ENCODE measurements at regions not wholly inside any gene's neighbourhood (a gene's known extent, or its start where the extent isn't known, plus 50 kb on each side); places are given as distances from the start of the nearest gene placed in this dataset.

DNA sequence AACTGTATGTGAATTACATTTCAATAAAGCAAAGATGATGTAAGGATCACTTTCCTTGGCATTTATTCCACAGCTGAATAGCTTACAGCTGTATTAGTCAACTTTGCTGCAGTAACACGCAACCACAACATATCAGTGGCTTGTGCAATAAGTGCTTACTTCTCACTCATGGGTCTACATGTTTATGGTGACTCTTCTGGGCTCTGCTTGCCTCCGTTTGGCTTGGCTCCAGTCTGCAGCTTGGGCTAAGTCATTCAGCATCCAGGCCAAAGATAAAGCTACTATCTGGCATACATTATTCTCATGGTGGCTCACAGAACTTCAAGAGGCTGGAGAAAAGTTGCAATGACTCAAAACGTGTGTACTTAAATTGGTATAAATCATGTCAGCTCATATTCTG lies 355.0 kb downstream of the RNF144A start:
- Histone ChIP-seq H3K4me3 (IDR thresholded peaks at IDR 0.05; ENCODE audit: insufficient read depth, low read depth, low read length) (no peak overlapping the region), H4K20me1 (ENCODE audit: insufficient read depth) (no peaks in the 10 kb centered on the region), H2AFZ (ENCODE audit: low read depth) (no peak overlapping the region), H3K4me2 (no peak overlapping the region), H3K9ac (no peak overlapping the region), H3K27me3 (ENCODE audit: insufficient read depth, low read depth) (no peaks in the 10 kb centered on the region), H3K36me3 (ENCODE audit: insufficient read depth) (no peaks in the 10 kb centered on the region), H3K79me2 (ENCODE audit: insufficient read depth, low read depth) (no peaks in the 10 kb centered on the region), H3K4me1 (ENCODE audit: low read depth, poor library complexity, severe bottlenecking) (no peaks in the 10 kb centered on the region), H3K27ac (no peak overlapping the region)
- TF ChIP-seq, protein P1, sequence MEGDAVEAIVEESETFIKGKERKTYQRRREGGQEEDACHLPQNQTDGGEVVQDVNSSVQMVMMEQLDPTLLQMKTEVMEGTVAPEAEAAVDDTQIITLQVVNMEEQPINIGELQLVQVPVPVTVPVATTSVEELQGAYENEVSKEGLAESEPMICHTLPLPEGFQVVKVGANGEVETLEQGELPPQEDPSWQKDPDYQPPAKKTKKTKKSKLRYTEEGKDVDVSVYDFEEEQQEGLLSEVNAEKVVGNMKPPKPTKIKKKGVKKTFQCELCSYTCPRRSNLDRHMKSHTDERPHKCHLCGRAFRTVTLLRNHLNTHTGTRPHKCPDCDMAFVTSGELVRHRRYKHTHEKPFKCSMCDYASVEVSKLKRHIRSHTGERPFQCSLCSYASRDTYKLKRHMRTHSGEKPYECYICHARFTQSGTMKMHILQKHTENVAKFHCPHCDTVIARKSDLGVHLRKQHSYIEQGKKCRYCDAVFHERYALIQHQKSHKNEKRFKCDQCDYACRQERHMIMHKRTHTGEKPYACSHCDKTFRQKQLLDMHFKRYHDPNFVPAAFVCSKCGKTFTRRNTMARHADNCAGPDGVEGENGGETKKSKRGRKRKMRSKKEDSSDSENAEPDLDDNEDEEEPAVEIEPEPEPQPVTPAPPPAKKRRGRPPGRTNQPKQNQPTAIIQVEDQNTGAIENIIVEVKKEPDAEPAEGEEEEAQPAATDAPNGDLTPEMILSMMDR (conservative IDR thresholded peaks at IDR 0.05; ENCODE audit: low read depth, low read length): no peak

DNA sequence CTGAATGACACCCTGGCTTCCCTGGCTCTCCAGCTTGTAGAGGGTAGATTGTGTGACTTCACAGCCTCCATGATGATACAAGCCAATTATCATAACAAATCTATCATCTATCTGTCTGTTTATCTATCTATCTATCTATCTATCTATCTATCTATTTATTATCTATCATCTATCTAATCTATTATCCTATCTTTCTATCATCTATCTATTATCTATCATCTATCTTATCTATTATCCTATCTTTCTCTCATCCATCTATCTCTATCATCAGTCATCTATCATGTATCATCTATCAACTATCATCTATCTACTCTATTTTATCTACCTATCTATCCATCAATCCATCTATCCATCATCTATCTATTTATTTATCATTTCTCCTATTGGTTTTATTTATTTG lies 361.8 kb downstream of the RNF144A start:
- Histone ChIP-seq H3K4me2 (no peak overlapping the region), H3K4me3 (IDR thresholded peaks at IDR 0.05; ENCODE audit: insufficient read depth, low read depth, low read length) (no peak overlapping the region)
- TF ChIP-seq, protein P1 (conservative IDR thresholded peaks at IDR 0.05; ENCODE audit: low read depth, low read length): no peak

DNA sequence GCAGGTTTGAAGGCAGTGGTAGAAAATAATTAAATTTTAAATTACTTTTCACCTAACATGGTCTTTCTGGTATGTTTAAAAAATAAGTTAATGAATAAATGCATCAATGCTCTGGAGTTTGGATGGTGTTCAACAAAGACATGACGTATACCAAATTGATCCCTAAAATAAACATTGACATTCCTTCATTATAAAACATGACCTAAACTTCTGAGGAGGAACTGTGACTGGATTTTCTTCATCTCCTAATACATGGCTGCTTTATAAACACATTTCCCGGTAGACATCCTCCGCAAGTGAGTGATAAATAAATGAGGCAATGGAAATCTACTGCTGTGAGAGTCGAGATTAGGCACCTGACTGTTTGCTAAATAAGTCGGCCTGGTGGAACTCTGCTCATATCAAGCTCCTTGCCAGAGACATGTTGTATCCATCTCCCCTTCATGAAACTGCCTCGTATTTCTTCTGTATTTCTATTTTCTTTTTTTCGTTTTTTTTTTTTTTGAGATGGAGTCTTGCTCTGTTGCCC lies 362.3 kb downstream of the RNF144A start:
- TF ChIP-seq, protein P1 (conservative IDR thresholded peaks at IDR 0.05; ENCODE audit: low read depth, low read length): no peak
- H3K27me3 ChIP-seq (ENCODE audit: insufficient read depth, low read depth): no peaks in the 10 kb centered on the region
- H3K4me2 ChIP-seq: no peak overlapping the region

More for the DNA sequence above, 361.8 kb downstream of the RNF144A start:
- H3K27me3 ChIP-seq (ENCODE audit: insufficient read depth, low read depth): no peaks in the 10 kb centered on the region
- no peaks in the 10 kb centered on the region for H4K20me1 ChIP-seq (ENCODE audit: insufficient read depth)
- H3K9ac ChIP-seq: no peak overlapping the region
- H3K4me1 ChIP-seq (ENCODE audit: low read depth, poor library complexity, severe bottlenecking): no peaks in the 10 kb centered on the region
- H3K36me3 ChIP-seq (ENCODE audit: insufficient read depth): no peaks in the 10 kb centered on the region
- no peak overlapping the region for H2AFZ ChIP-seq (ENCODE audit: low read depth)
- no peak overlapping the region for H3K27ac ChIP-seq
- H3K79me2 ChIP-seq (ENCODE audit: insufficient read depth, low read depth): no peaks in the 10 kb centered on the region

DNA sequence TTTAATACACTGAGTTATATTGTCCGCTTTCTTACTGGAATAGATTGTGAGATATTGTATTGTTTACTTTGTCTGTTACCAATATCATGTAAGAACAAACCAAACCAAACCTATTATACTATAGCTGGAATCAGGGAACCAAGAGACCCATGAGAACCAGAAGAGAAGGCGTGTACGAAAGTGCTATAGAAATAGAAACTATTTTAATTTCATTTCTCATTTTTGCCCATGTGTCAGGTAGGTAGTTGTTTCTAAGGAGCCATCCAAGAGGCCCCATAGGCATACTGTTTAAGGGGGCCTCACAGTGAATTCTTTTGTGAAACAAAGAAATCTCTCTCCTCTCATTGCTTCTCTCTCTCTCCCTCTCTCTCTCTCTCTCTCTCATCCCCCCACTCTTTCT lies 363.6 kb downstream of the RNF144A start:
- Histone ChIP-seq H2AFZ (ENCODE audit: low read depth) (no peak overlapping the region), H3K27ac (no peak overlapping the region), H3K27me3 (ENCODE audit: insufficient read depth, low read depth) (no peaks in the 10 kb centered on the region), H3K4me1 (ENCODE audit: low read depth, poor library complexity, severe bottlenecking) (no peaks in the 10 kb centered on the region), H4K20me1 (ENCODE audit: insufficient read depth) (no peaks in the 10 kb centered on the region), H3K9ac (no peak overlapping the region), H3K4me2 (no peak overlapping the region), H3K36me3 (ENCODE audit: insufficient read depth) (no peaks in the 10 kb centered on the region), H3K79me2 (ENCODE audit: insufficient read depth, low read depth) (no peaks in the 10 kb centered on the region), H3K4me3 (IDR thresholded peaks at IDR 0.05; ENCODE audit: insufficient read depth, low read depth, low read length) (no peak overlapping the region)
- TF ChIP-seq, protein P1 (conservative IDR thresholded peaks at IDR 0.05; ENCODE audit: low read depth, low read length): no peak

More for the DNA sequence above, 362.3 kb downstream of the RNF144A start:
- Histone ChIP-seq H3K9ac (no peak overlapping the region), H3K4me1 (ENCODE audit: low read depth, poor library complexity, severe bottlenecking) (no peaks in the 10 kb centered on the region), H2AFZ (ENCODE audit: low read depth) (no peak overlapping the region), H4K20me1 (ENCODE audit: insufficient read depth) (no peaks in the 10 kb centered on the region), H3K79me2 (ENCODE audit: insufficient read depth, low read depth) (no peaks in the 10 kb centered on the region), H3K36me3 (ENCODE audit: insufficient read depth) (no peaks in the 10 kb centered on the region), H3K27ac (no peak overlapping the region), H3K4me3 (IDR thresholded peaks at IDR 0.05; ENCODE audit: insufficient read depth, low read depth, low read length) (no peak overlapping the region)

All from KMS-11 (cell line).